HAP-1 (cell line): ENCODE measurements at regions not wholly inside any gene's neighbourhood (a gene's known extent, or its start where the extent isn't known, plus 50 kb on each side); places are given as distances from the start of the nearest gene placed in this dataset.

ENCODE experiments used
- DNase-seq, 2 experiments: peaks; one replicate each; pipeline ENCODE4 v3.0.0-alpha.2; 2016 to 2020; ENCODE audit warnings: low spot score in 2 of 2
- H3K27me3 ChIP-seq: fragments of 250-450 bp; sonication (Bioruptor Pico); 2 replicates; pipeline ENCODE4 v1.5.1; 2020; ENCODE audit warnings: low read depth, mild to moderate bottlenecking, moderate library complexity
- H3K36me3 ChIP-seq: fragments of 250-450 bp; sonication (Bioruptor Pico); replicated peaks from 2 replicates; pipeline ENCODE4 v1.5.1; 2020; ENCODE audit warnings: mild to moderate bottlenecking
- H3K4me1 ChIP-seq: fragments of 250-450 bp; sonication (Bioruptor Pico); 2 replicates; pipeline ENCODE4 v1.5.1; 2020; ENCODE audit warnings: mild to moderate bottlenecking
- H3K4me3 ChIP-seq: fragments of 250-450 bp; sonication (Bioruptor Pico); 2 replicates; pipeline ENCODE4 v1.5.1; 2020; ENCODE audit warnings: mild to moderate bottlenecking, moderate library complexity
- H3K9me3 ChIP-seq: fragments of 250-450 bp; sonication (Bioruptor Pico); 2 replicates; pipeline ENCODE4 v1.5.1; 2020; ENCODE audit warnings: mild to moderate bottlenecking, moderate library complexity
- in situ Hi-C: fragments of 300-500 bp; cut with MboI; formaldehyde crosslinking; loops from 3 replicates; pipeline ENCODE4 v1.14.3; 2020; ENCODE audit warnings: low sequenced_read_pairs, inconsistent platforms, mixed read lengths

GRCh38 chr5:3356016-3356415 is 239.6 kb upstream of the IRX1 start:
- in situ Hi-C loops = no loop called here
- Histone ChIP-seq H3K36me3 (no peaks in the 10 kb centered on the region), H3K4me3 (no peak overlapping the region), H3K27me3 (no peaks in the 10 kb centered on the region), H3K4me1 (peaks cover 3% of the 10 kb centered on the region), H3K9me3 (no peaks in the 10 kb centered on the region)
- DNase-seq = no peak

- Histone ChIP-seq H3K4me3 (no peak overlapping the region), H3K27me3 (no peaks in the 10 kb centered on the region)
- in situ Hi-C loops = no loop called here
Observed at GRCh38 chr5:3355126-3355525, 240.5 kb upstream of the IRX1 start.

GRCh38 chr5:3354606-3355005 is 241.0 kb upstream of the IRX1 start:
- no peaks in the 10 kb centered on the region for H3K27me3 ChIP-seq
- H3K9me3 ChIP-seq = no peaks in the 10 kb centered on the region
- peaks cover 3% of the 10 kb centered on the region for H3K4me1 ChIP-seq
- no peak overlapping the region for H3K4me3 ChIP-seq
- in situ Hi-C loops = no loop called here
- H3K36me3 ChIP-seq = no peaks in the 10 kb centered on the region
- DNase-seq = no peak

More at GRCh38 chr5:3355126-3355525, 240.5 kb upstream of the IRX1 start:
- Histone ChIP-seq H3K4me1 (peaks cover 3% of the 10 kb centered on the region), H3K36me3 (no peaks in the 10 kb centered on the region), H3K9me3 (no peaks in the 10 kb centered on the region)
- DNase-seq = peak in 1 of 2 experiments; percentile 29

GRCh38 chr5:3353561-3353960 is 242.1 kb upstream of the IRX1 start:
- Histone ChIP-seq H3K4me3 (no peak overlapping the region), H3K4me1 (peaks cover 3% of the 10 kb centered on the region), H3K9me3 (no peaks in the 10 kb centered on the region), H3K27me3 (no peaks in the 10 kb centered on the region), H3K36me3 (no peaks in the 10 kb centered on the region)
- DNase-seq = no peak
- in situ Hi-C loops = no loop called here

GRCh38 chr5:3352711-3353110 is 242.9 kb upstream of the IRX1 start:
- H3K36me3 ChIP-seq = no peaks in the 10 kb centered on the region
- in situ Hi-C loops = no loop called here
- DNase-seq = no peak
- H3K27me3 ChIP-seq = no peaks in the 10 kb centered on the region
- H3K4me1 ChIP-seq = peaks cover 3% of the 10 kb centered on the region
- H3K4me3 ChIP-seq = no peak overlapping the region
- H3K9me3 ChIP-seq = no peaks in the 10 kb centered on the region

GRCh38 chr5:3351581-3352442 is 243.8 kb upstream of the IRX1 start:
- Histone ChIP-seq H3K27me3 (no peaks in the 10 kb centered on the region), H3K4me1 (peaks cover 3% of the 10 kb centered on the region), H3K9me3 (no peaks in the 10 kb centered on the region), H3K36me3 (no peaks in the 10 kb centered on the region), H3K4me3 (no peak overlapping the region)
- in situ Hi-C loops = no loop called here
- no peak for DNase-seq

GRCh38 chr5:3350781-3351180 is 244.9 kb upstream of the IRX1 start:
- in situ Hi-C loops = no loop called here
- H3K27me3 ChIP-seq = no peaks in the 10 kb centered on the region
- no peak overlapping the region for H3K4me3 ChIP-seq
- H3K36me3 ChIP-seq = no peaks in the 10 kb centered on the region
- no peak for DNase-seq
- H3K4me1 ChIP-seq = peaks cover 3% of the 10 kb centered on the region
- no peaks in the 10 kb centered on the region for H3K9me3 ChIP-seq

- Histone ChIP-seq H3K4me1 (peaks cover 3% of the 10 kb centered on the region), H3K27me3 (no peaks in the 10 kb centered on the region), H3K9me3 (no peaks in the 10 kb centered on the region), H3K4me3 (no peak overlapping the region), H3K36me3 (no peaks in the 10 kb centered on the region)
- in situ Hi-C loops = no loop called here
- DNase-seq = no peak
Observed at GRCh38 chr5:3349704-3350565, 245.7 kb upstream of the IRX1 start.

GRCh38 chr5:3348576-3349535 is 246.8 kb upstream of the IRX1 start:
- no peaks in the 10 kb centered on the region for H3K27me3 ChIP-seq
- no peak for DNase-seq
- H3K4me1 ChIP-seq = no peaks in the 10 kb centered on the region
- no peaks in the 10 kb centered on the region for H3K9me3 ChIP-seq
- no peak overlapping the region for H3K4me3 ChIP-seq
- in situ Hi-C loops = no loop called here
- no peaks in the 10 kb centered on the region for H3K36me3 ChIP-seq

- Histone ChIP-seq H3K36me3 (no peaks in the 10 kb centered on the region), H3K9me3 (no peaks in the 10 kb centered on the region), H3K27me3 (no peaks in the 10 kb centered on the region), H3K4me3 (no peak overlapping the region), H3K4me1 (no peaks in the 10 kb centered on the region)
- DNase-seq = no peak
- in situ Hi-C loops = no loop called here
Observed at GRCh38 chr5:3347741-3348140, 247.9 kb upstream of the IRX1 start.

- H3K36me3 ChIP-seq = no peaks in the 10 kb centered on the region
- no peak for DNase-seq
- H3K9me3 ChIP-seq = no peaks in the 10 kb centered on the region
- in situ Hi-C loops = no loop called here
- no peaks in the 10 kb centered on the region for H3K4me1 ChIP-seq
- H3K4me3 ChIP-seq = no peak overlapping the region
- H3K27me3 ChIP-seq = no peaks in the 10 kb centered on the region
Observed at GRCh38 chr5:3346111-3346820, 249.4 kb upstream of the IRX1 start.

GRCh38 chr5:3345195-3345594 is 250.4 kb upstream of the IRX1 start:
- no peaks in the 10 kb centered on the region for H3K9me3 ChIP-seq
- H3K36me3 ChIP-seq = no peaks in the 10 kb centered on the region
- no peak for DNase-seq
- no peak overlapping the region for H3K4me3 ChIP-seq
- in situ Hi-C loops = no loop called here
- no peaks in the 10 kb centered on the region for H3K27me3 ChIP-seq
- H3K4me1 ChIP-seq = no peaks in the 10 kb centered on the region

GRCh38 chr5:3344671-3345070 is 251.0 kb upstream of the IRX1 start:
- Histone ChIP-seq H3K4me3 (no peak overlapping the region), H3K36me3 (no peaks in the 10 kb centered on the region), H3K9me3 (no peaks in the 10 kb centered on the region), H3K4me1 (no peaks in the 10 kb centered on the region), H3K27me3 (no peaks in the 10 kb centered on the region)
- in situ Hi-C loops = no loop called here
- no peak for DNase-seq
